C4-2B (cell line): ENCODE measurements at regions not wholly inside any gene's neighbourhood (a gene's known extent, or its start where the extent isn't known, plus 50 kb on each side); places are given as distances from the start of the nearest gene placed in this dataset.

Experiments used
- H3K27ac ChIP-seq: fragments of 450-650 bp; 2 replicates; pipeline ENCODE4 v1.5.1; 2017
- ZFX ChIP-seq: fragments of 450-650 bp; IDR thresholded peaks from 2 replicates; pipeline ENCODE4 v1.6.1; 2017
- TF ChIP-seq, protein P1 (sequence below): fragments of 450-650 bp; conservative IDR thresholded peaks from 2 replicates; pipeline ENCODE4 v1.5.1; 2017; ENCODE audit warnings: mild to moderate bottlenecking

DNA sequence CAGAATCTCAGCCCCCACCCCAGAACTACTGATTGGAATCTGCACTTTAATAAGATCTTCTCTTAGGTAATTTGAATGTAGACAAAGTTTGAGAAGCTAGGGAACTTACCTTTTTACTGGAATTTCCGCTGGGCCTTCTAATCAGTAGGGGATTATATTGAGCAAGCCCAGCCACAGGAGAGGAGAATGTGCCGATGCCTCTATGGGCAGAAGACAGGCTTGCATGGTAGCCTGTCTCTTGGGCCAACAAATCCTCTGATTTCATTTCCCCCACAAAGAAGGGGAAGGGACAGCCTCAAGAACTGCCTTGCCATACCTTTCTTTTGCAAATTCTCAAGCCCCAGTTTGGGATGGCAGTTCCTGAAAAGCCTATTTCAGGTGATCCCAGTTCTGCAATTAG lies 163.4 kb upstream of the BDNF start:
- TF ChIP-seq, protein P1, sequence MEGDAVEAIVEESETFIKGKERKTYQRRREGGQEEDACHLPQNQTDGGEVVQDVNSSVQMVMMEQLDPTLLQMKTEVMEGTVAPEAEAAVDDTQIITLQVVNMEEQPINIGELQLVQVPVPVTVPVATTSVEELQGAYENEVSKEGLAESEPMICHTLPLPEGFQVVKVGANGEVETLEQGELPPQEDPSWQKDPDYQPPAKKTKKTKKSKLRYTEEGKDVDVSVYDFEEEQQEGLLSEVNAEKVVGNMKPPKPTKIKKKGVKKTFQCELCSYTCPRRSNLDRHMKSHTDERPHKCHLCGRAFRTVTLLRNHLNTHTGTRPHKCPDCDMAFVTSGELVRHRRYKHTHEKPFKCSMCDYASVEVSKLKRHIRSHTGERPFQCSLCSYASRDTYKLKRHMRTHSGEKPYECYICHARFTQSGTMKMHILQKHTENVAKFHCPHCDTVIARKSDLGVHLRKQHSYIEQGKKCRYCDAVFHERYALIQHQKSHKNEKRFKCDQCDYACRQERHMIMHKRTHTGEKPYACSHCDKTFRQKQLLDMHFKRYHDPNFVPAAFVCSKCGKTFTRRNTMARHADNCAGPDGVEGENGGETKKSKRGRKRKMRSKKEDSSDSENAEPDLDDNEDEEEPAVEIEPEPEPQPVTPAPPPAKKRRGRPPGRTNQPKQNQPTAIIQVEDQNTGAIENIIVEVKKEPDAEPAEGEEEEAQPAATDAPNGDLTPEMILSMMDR = no peak
- TF ChIP-seq ZFX = no peak
- no peak overlapping the region for H3K27ac ChIP-seq

DNA sequence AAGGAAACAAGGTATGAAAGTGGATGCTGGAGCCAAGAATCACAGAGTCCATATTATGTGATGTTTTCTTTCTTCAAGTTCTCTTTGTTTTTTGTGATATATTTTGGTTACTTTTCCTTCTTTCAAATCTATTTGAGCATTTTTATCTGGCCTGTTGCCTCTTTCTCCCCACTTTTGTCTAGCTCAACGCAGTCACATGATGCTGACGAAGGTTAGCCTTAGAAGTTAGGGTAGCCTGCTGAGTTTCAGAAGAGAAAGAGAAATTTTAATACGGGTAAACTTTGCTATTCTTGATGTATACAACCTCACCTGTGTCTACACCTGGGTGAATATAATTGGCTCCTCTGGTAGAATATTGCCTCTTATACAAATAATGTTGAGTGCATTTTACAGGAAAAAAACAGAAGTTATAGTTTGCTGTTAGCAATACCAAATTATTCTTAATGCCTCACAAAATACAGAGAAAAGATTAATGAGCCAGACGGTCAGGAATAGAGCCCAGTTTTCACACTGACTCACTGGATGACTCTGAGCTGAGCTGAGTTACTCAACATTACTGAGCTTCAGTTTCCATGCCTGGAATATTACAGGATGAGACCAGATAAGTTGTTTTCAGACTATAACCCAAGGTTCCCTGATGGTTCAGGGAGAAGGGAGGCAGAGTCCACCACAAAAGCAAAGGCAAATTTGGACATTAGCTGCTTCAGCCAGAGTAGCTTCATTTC lies 161.6 kb upstream of the BDNF start:
- no peak overlapping the region for H3K27ac ChIP-seq

GRCh38 chr11:27860811-27861210 lies 160.6 kb upstream of the BDNF start:
- H3K27ac ChIP-seq = no peak overlapping the region
- no peak for TF ChIP-seq ZFX
- TF ChIP-seq, protein P1 = no peak

More for the DNA sequence above, 161.6 kb upstream of the BDNF start:
- TF ChIP-seq, protein P1 = no peak
- TF ChIP-seq ZFX = no peak

- TF ChIP-seq, protein P1 = no peak
- TF ChIP-seq ZFX = no peak
- no peak overlapping the region for H3K27ac ChIP-seq
Observed at GRCh38 chr11:27858866-27859265, 158.6 kb upstream of the BDNF start.

- H3K27ac ChIP-seq = no peak overlapping the region
- TF ChIP-seq, protein P1 = no peak
- no peak for TF ChIP-seq ZFX
Observed at GRCh38 chr11:27857588-27857987, 157.3 kb upstream of the BDNF start.

GRCh38 chr11:27857014-27857413 lies 156.8 kb upstream of the BDNF start:
- TF ChIP-seq, protein P1 = no peak
- TF ChIP-seq ZFX = no peak
- no peak overlapping the region for H3K27ac ChIP-seq

GRCh38 chr11:27848423-27848822 lies 148.2 kb upstream of the BDNF start:
- TF ChIP-seq ZFX = no peak
- TF ChIP-seq, protein P1 = no peak
- H3K27ac ChIP-seq = no peak overlapping the region
